Keratinocyte (primary cell): ENCODE measurements at regions not wholly inside any gene's neighbourhood (a gene's known extent, or its start where the extent isn't known, plus 50 kb on each side); places are given as distances from the start of the nearest gene placed in this dataset.
"Not testable (repeated sequence)": the region's sequence is repeated elsewhere in the genome, so short reads cannot be mapped to it uniquely, and the experiment has no call there.

Experiments used
- CTCF ChIP-seq, 3 experiments: IDR thresholded peaks in 1 of 3; conservative IDR thresholded peaks in 1 of 3; optimal IDR thresholded peaks in 1 of 3; 2 replicates in 2 of 3; 3 replicates in 1 of 3; pipeline versions ENCODE3 to v1.5.1; 2011; ENCODE audit warnings: low read length in 3 of 3, mild to moderate bottlenecking in 3 of 3, moderate library complexity in 2 of 3, control low read depth in 1 of 3, inconsistent platforms in 1 of 3; ENCODE audit not compliant: insufficient read depth in 2 of 3; ENCODE audit errors: extremely low read depth in 1 of 3
- EZH2 ChIP-seq: IDR thresholded peaks from one replicate; pipeline ENCODE4 v1.6.1; 2012; ENCODE audit warnings: inconsistent platforms, mild to moderate bottlenecking, low read length, moderate library complexity

GRCh38 chr16:16572130-16572774, 193.3 kb downstream of the NPIPA7 start:
- not testable (repeated sequence) for TF ChIP-seq CTCF (optimal IDR thresholded peaks at IDR 0.05 in 1 of 3, IDR thresholded peaks at IDR 0.05 in 1 of 3, conservative IDR thresholded peaks at IDR 0.05 in 1 of 3; ENCODE audit: extremely low read depth in 1 of 3, insufficient read depth in 2 of 3, low read length in 3 of 3); EZH2
